AG20443 (cell line): ENCODE measurements at regions not wholly inside any gene's neighbourhood (a gene's known extent, or its start where the extent isn't known, plus 50 kb on each side); places are given as distances from the start of the nearest gene placed in this dataset.

ENCODE experiments used
- DNase-seq: peaks from one replicate; pipeline ENCODE4 v3.0.0; 2012; ENCODE audit warnings: low spot score, mixed read lengths

GRCh38 chrX:120697053-120697452 lies 67.2 kb upstream of the C1GALT1C1 start:
- no peak for DNase-seq

GRCh38 chrX:120692319-120692718 lies 62.5 kb upstream of the C1GALT1C1 start:
- no peak for DNase-seq

GRCh38 chrX:120690941-120691340 lies 61.1 kb upstream of the C1GALT1C1 start:
- DNase-seq, result no peak

- DNase-seq, result peak; percentile 15
These were observed 60.5 kb upstream of the C1GALT1C1 start for GRCh38 chrX:120690344-120690743.

GRCh38 chrX:120680090-120680489 lies 50.2 kb upstream of the C1GALT1C1 start:
- DNase-seq, result no peak
